Glomerular endothelial cell (primary cell): ENCODE measurements at regions not wholly inside any gene's neighbourhood (a gene's known extent, or its start where the extent isn't known, plus 50 kb on each side); places are given as distances from the start of the nearest gene placed in this dataset.
"Not testable (repeated sequence)": the region's sequence is repeated elsewhere in the genome, so short reads cannot be mapped to it uniquely, and the experiment has no call there.

Source experiments
- DNase-seq: peaks from one replicate; pipeline ENCODE4 v3.0.0-alpha.2; 2011; ENCODE audit warnings: low read depth, low spot score; ENCODE audit errors: extremely low read depth

- DNase-seq, result no peak
Observed at GRCh38 chr2:156765450-156765849, 329.3 kb downstream of the GPD2 start.

GRCh38 chr2:156769802-156770201 is 333.6 kb downstream of the GPD2 start:
- DNase-seq, result no peak

- DNase-seq, result no peak
Observed at GRCh38 chr2:156778916-156779315, 342.7 kb downstream of the GPD2 start.

- no peak for DNase-seq
Observed at GRCh38 chr2:156779416-156780120, 343.4 kb downstream of the GPD2 start.

- DNase-seq, result not testable (repeated sequence)
Observed at GRCh38 chr2:156781677-156782076, 345.5 kb downstream of the GPD2 start.

DNA sequence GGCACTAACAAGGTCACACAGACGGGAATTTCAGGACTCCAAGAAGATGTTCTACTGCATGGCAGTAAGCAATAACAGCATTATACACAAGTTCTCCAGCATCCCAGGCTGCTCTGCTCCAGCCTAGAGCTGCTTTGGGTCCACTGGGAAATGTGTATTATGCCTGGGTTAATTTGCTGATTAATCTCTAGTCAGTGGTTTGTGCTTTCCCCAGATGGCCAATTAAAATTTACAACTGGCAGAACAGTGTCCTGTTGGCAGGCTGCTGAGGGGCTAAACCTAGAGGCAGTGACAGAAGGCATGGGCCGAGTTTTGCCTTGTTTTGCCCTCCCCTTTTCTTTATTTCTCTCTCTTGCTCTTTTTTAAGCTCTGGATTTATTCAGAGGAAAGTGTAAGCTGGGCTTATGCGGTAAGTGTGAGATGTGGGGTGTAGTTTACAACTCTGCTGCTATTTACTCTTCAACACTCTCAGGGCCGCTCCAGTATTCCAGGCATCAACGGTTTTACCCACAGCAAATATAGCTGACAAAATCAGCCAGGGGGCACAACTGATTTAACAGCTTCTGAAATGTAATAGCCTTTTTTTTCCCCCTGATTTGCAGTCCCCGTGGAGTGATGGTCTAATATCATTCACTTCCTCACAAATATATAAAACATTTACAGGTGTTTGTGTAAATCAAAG is 348.0 kb downstream of the GPD2 start:
- DNase-seq, result no peak

GRCh38 chr2:156787517-156787916 is 351.3 kb downstream of the GPD2 start:
- no peak for DNase-seq

GRCh38 chr2:156790343-156791037 is 354.3 kb downstream of the GPD2 start:
- no peak for DNase-seq

DNA sequence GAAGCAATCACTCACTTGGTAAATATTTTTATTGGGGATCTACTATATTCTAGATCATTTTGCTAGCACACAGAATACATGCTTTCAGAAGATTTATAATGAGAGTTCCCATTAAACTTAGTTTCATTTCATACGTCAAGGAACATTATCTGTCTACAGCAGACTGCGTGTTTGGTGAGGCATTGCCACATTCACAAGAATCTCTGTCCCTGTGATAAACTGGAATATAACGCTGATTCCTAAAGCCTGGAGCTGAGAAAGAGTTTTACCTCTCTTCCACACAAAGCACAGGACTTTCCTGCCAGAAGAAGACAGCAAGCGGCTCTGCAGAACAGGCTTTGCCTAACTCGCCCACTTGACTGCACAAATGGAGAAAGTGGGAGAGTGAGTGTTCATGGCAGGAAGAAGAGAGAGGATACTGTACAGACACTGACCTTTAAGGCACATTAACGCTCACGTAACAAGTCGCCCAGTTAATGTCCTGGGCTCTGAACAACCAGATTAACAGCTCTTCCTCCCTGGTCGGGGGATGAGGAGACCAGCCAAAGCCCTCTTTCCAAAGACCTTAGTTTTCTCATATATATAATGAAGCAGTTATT is 356.2 kb downstream of the GPD2 start:
- no peak for DNase-seq

GRCh38 chr2:156797832-156798231 is 361.7 kb downstream of the GPD2 start:
- no peak for DNase-seq

GRCh38 chr2:156800065-156800653 is 364.0 kb downstream of the GPD2 start:
- no peak for DNase-seq

DNA sequence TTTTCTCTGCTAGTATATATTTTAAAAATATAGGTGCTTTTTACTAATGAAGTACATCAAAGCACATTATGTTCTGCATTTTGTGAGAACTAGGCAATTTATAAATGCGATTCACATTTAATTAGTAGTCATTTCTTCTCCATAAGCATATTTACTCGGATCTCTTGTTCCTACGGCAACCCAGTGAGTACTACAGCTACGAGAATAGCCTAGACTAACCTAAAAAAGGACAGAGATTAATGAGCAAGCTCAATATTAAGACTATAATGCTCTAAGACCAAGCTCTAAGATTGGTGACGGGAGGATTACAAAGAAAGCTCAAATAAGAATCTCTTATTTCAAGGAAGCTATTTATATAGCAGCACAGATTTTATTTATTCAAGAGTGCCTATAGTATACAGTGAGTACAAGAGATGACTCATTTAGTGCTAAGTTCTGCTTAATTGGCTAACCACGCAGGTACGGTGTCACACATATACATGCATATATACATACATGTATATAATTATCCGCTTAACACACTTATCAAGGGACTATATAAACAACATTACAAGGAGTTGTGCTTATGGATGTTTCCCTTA is 364.7 kb downstream of the GPD2 start:
- DNase-seq, result no peak

DNA sequence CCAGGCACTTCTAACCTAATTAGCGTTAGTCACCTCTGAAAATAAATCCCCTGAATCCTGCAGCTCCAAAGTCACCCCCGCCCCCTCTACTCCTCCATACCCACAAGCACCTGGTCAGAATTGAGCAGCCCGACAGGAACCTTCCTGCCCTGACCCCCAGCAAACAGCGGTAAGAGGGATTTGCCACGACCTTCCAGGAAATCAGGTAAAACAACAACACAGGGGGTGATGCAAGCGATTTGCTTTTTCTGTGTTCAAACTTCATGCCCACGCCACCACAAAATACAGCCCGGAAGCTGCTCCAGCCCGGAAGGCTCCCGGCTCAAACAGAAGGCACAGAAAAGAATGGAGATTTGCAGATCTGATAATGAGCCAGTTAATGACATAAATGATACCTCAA is 367.1 kb downstream of the GPD2 start:
- DNase-seq, result no peak

DNA sequence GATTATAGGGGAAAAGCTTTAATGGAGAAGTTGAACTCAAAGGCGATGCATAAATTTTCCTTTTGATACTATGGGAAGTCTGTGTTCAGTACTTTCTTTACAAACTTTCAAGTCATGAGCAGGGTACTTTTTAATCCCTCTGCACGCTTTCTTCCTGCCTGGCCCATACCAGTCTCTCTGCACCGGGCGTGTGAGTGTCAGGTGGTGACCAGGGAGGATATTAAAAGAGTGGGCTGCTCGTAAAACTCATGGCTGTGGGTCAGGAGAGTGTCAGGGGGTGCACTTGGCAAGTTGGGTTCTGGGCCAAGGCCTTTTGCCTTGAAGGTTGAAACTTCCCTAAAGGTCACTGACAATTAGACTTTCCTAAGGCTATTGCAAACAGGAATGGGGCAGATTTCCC is 367.8 kb downstream of the GPD2 start:
- no peak for DNase-seq

DNA sequence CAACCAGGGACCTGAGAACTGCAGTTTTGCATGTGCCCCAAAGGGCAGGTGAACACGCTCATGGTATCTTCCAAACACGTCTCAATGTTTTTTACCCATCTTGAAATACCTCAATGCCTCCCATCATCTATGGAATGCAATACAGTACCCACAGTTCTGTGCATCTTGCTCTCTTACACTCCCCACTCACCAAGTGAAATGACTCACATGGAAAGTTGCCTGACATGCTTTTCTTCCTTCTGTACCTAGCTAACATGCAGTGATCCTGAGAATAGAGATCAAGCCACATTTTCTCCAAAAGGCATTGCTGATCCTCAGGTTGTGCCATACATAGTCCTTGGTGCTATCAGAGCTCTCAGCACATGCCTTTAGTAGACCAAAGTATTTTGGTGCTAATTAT is 373.9 kb downstream of the GPD2 start:
- no peak for DNase-seq

GRCh38 chr2:156812496-156812895 is 376.3 kb downstream of the GPD2 start:
- no peak for DNase-seq

GRCh38 chr2:156817430-156817829 is 381.3 kb downstream of the GPD2 start:
- no peak for DNase-seq

DNA sequence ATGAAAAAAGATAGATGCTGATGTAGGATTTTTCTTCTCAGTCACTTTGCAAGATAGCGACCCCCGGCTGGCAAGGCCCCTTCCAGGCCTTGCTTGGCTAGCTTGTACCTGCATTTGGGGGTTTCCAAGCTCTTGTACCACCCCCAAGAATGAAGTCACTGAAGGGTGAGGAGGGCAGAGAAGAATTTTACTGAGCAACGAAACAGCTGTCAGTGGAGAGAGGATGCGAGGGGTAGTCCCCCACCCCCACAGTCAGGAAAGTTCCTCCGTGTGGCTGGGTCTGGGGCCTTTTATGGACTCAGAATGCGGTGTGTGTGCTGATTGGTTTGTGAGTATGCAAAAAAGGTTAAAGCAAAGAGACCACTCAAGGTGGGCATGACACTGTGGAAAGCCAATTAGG is 382.0 kb downstream of the GPD2 start:
- no peak for DNase-seq

DNA sequence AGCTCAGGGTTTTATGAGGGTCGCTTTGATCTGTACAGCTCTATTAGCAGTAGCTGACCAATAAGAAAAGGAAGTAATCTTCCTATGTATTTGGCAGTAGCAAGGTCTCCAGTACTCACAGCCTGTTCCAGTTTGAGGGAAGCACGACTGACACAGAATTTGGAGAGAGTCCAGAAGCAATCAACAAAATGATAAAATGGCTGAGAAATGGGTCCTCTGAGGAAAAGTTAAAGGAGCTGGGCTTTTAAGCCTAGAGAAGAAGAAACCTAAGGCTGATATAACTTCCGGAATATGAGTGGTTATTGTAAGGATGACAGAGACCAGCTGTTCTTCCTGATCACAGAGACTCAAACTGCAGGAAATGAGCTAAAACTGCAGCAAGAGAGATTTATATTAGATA is 382.8 kb downstream of the GPD2 start:
- DNase-seq, result no peak

DNA sequence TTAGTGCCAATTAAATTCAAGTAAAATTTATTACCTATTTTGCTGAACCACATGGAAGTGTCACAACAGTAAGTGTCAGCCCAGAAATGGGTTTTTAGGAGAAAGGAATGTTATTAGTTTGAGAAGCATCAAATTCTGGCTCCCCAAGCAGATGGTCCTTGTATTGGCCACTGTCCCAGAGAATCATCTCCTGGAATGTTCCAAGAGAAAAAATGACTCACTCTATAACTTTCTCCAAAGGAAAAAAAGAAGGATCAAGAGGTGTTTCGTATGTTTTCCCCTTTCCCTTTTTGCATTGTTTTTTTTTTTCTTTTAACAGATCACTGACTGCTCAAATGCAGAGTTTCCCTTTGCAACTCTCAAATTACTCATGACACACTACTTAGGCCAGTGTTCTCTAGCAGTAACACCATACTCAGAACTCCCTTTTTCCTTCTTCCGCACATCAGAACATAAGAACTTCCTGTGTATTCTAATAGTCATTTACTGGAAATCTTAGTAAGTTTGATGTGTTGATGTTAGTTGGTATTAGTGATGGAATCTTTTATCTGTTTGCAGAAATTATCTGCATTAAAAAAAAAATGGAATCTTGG is 390.3 kb downstream of the GPD2 start:
- no peak for DNase-seq
